GM23248 (cell line): ENCODE measurements at regions not wholly inside any gene's neighbourhood (a gene's known extent, or its start where the extent isn't known, plus 50 kb on each side); places are given as distances from the start of the nearest gene placed in this dataset.

Experiments used
- DNase-seq: peaks from one replicate; pipeline ENCODE4 v3.0.0-alpha.2; 2015
- H2AFZ ChIP-seq: fragments of 200-600 bp; sonication (generic); 2 replicates; pipeline ENCODE4 v1.6.1; 2016; ENCODE audit warnings: antibody characterized with exemption
- H3F3A ChIP-seq: fragments of 200-600 bp; sonication (generic); 2 replicates; pipeline ENCODE4 v1.6.1; 2016; ENCODE audit warnings: mild to moderate bottlenecking, antibody characterized with exemption, mixed run types; ENCODE audit not compliant: insufficient read depth
- H3K27ac ChIP-seq: fragments of 200-600 bp; sonication (generic); 2 replicates; pipeline ENCODE4 v1.5.1; 2016; ENCODE audit warnings: mild to moderate bottlenecking
- H3K27me3 ChIP-seq: fragments of 200-600 bp; sonication (generic); replicated peaks from 2 replicates; pipeline ENCODE4 v1.6.1; 2016; ENCODE audit warnings: mild to moderate bottlenecking; ENCODE audit not compliant: insufficient read depth
- H3K36me3 ChIP-seq: fragments of 200-600 bp; sonication (generic); 2 replicates; pipeline ENCODE4 v1.6.1; 2016; ENCODE audit warnings: low read depth, mild to moderate bottlenecking
- H3K4me1 ChIP-seq: fragments of 200-600 bp; sonication (generic); 2 replicates; pipeline ENCODE4 v1.6.1; 2016; ENCODE audit warnings: mild to moderate bottlenecking; ENCODE audit not compliant: insufficient read depth
- H3K4me2 ChIP-seq: fragments of 200-600 bp; sonication (generic); one replicate; pipeline ENCODE4 v1.6.1; 2016; ENCODE audit warnings: mild to moderate bottlenecking; ENCODE audit not compliant: unreplicated experiment
- H3K4me3 ChIP-seq: fragments of 200-600 bp; sonication (generic); 2 replicates; pipeline ENCODE4 v1.5.1; 2016; ENCODE audit warnings: mild to moderate bottlenecking
- H3K79me2 ChIP-seq: fragments of 200-600 bp; sonication (generic); 2 replicates; pipeline ENCODE4 v1.6.1; 2016; ENCODE audit warnings: mild to moderate bottlenecking; ENCODE audit not compliant: insufficient read depth
- H3K9ac ChIP-seq: fragments of 200-600 bp; sonication (generic); 2 replicates; pipeline ENCODE4 v1.6.1; 2016; ENCODE audit warnings: mild to moderate bottlenecking
- H3K9me2 ChIP-seq: fragments of 200-600 bp; sonication (generic); 2 replicates; pipeline ENCODE4 v1.6.1; 2016; ENCODE audit warnings: mixed run types, mild to moderate bottlenecking, moderate library complexity; ENCODE audit not compliant: insufficient read depth
- H3K9me3 ChIP-seq: fragments of 200-600 bp; sonication (generic); one replicate; pipeline ENCODE4 v1.6.1; 2017; ENCODE audit warnings: low read depth
- H4K20me1 ChIP-seq: fragments of 200-600 bp; sonication (generic); 2 replicates; pipeline ENCODE4 v1.6.0; 2016; ENCODE audit not compliant: insufficient read depth
- EZH2 ChIP-seq: fragments of 200-600 bp; sonication (generic); IDR thresholded peaks from 2 replicates; pipeline ENCODE4 v1.6.1; 2018; ENCODE audit warnings: antibody characterized with exemption, mild to moderate bottlenecking; ENCODE audit not compliant: insufficient read depth, poor library complexity, severe bottlenecking
- EZH2phosphoT487 ChIP-seq: fragments of 200-600 bp; sonication (generic); IDR thresholded peaks from 2 replicates; pipeline ENCODE4 v1.6.1; 2018; ENCODE audit warnings: antibody characterized with exemption, moderate library complexity, mild to moderate bottlenecking, low read depth; ENCODE audit not compliant: insufficient read depth
- WGBS, 2 experiments: methylation state at CpG; one replicate each; pipeline ENCODE4 v1.1.6; 2015 to 2017; ENCODE audit warnings: low lambda C conversion rate in 2 of 2, low coverage in 1 of 2; ENCODE audit errors: missing lambda C conversion rate in 2 of 2; 5-methylcytosine and 5-hydroxymethylcytosine counted together
- in situ Hi-C: fragments of 300-500 bp; cut with MboI; formaldehyde crosslinking; loops from 2 replicates; pipeline ENCODE4 v1.15.0; 2020

- DNase-seq = peak; percentile 31
- no peak overlapping the region for H3K9ac ChIP-seq
- H3K36me3 ChIP-seq = no peaks in the 10 kb centered on the region
- H3F3A ChIP-seq = peaks cover 6% of the 10 kb centered on the region; the same call in 1 of the 2 replicates
- no peak overlapping the region for H2AFZ ChIP-seq
- no peaks in the 10 kb centered on the region for H3K79me2 ChIP-seq
- TF ChIP-seq EZH2phosphoT487 (no peak), EZH2 (no peak)
- in situ Hi-C loops = no loop called here
- H3K27ac ChIP-seq = no peak overlapping the region
- WGBS, 2 experiments = 4 to 6% methylated on average over 1 of the region's 1 CpG
- H3K27me3 ChIP-seq = no peaks in the 10 kb centered on the region
- no peaks in the 10 kb centered on the region for H3K9me3 ChIP-seq
- H3K9me2 ChIP-seq = no peaks in the 10 kb centered on the region
- H3K4me3 ChIP-seq = no peak overlapping the region
- H3K4me2 ChIP-seq = no peak overlapping the region
- H4K20me1 ChIP-seq = no peaks in the 10 kb centered on the region
- H3K4me1 ChIP-seq = peaks cover 8% of the 10 kb centered on the region; the same call in 1 of the 2 replicates
Measured at GRCh38 chr1:59179673-59180072, 117.2 kb upstream of the FGGY start.

GRCh38 chr1:59180735-59181134 lies 116.2 kb upstream of the FGGY start:
- Histone ChIP-seq H4K20me1 (no peaks in the 10 kb centered on the region), H2AFZ (no peak overlapping the region), H3K36me3 (no peaks in the 10 kb centered on the region), H3K4me3 (no peak overlapping the region), H3K27me3 (no peaks in the 10 kb centered on the region), H3K9me2 (no peaks in the 10 kb centered on the region), H3K79me2 (no peaks in the 10 kb centered on the region), H3K4me2 (no peak overlapping the region), H3K9me3 (no peaks in the 10 kb centered on the region), H3F3A (no peaks in the 10 kb centered on the region), H3K9ac (no peak overlapping the region), H3K27ac (no peak overlapping the region), H3K4me1 (peaks cover 7% of the 10 kb centered on the region; the same call in 1 of the 2 replicates)
- 21 to 28% methylated on average over 2 of the region's 2 CpGs for WGBS, 2 experiments
- TF ChIP-seq EZH2 = no peak
- no peak for DNase-seq
- in situ Hi-C loops = no loop called here

DNA sequence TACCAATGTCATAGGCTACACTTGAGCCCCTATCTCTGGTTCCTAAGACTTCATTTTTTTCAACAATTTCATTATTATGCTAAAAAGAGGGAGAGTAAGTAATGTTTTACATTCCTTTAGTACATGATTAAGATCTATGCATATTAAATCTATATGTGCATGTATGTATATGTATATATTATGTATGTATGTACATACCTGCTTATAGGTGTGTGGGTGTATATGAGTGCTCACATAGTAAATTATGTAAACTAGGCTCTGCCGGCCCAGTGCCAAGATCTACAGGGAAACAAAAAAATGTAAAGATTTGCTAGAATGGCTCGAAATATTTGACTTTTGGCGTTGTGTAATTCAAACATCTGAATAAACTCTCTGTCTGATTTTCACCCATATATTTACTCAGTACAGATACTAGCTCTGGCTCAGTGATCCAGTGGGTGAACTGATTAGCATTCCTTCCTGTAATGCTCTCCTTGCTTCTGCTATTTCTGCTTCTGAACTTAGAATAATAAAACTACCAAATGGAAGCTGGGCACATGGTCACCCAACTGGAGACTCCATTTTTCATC lies 113.1 kb upstream of the FGGY start:
- no peaks in the 10 kb centered on the region for H3K79me2 ChIP-seq
- no peak overlapping the region for H2AFZ ChIP-seq
- in situ Hi-C loops = no loop called here
- TF ChIP-seq EZH2phosphoT487 = no peak
- no peak for TF ChIP-seq EZH2
- 0 out of 2 replicates have a peak, but pooled peaks cover 10% of the 10 kb centered on the region for H3F3A ChIP-seq
- no peaks in the 10 kb centered on the region for H3K36me3 ChIP-seq
- no peak for DNase-seq
- peaks cover 16% of the 10 kb centered on the region for H3K4me1 ChIP-seq
- H3K9ac ChIP-seq = no peak overlapping the region
- H4K20me1 ChIP-seq = no peaks in the 10 kb centered on the region
- no peaks in the 10 kb centered on the region for H3K9me2 ChIP-seq
- no peak overlapping the region for H3K4me2 ChIP-seq
- WGBS, 2 experiments = 79 to 89% methylated on average over 3 of the region's 3 CpGs
- no peaks in the 10 kb centered on the region for H3K27me3 ChIP-seq
- H3K27ac ChIP-seq = no peak overlapping the region
- no peak overlapping the region for H3K4me3 ChIP-seq
- no peaks in the 10 kb centered on the region for H3K9me3 ChIP-seq

DNA sequence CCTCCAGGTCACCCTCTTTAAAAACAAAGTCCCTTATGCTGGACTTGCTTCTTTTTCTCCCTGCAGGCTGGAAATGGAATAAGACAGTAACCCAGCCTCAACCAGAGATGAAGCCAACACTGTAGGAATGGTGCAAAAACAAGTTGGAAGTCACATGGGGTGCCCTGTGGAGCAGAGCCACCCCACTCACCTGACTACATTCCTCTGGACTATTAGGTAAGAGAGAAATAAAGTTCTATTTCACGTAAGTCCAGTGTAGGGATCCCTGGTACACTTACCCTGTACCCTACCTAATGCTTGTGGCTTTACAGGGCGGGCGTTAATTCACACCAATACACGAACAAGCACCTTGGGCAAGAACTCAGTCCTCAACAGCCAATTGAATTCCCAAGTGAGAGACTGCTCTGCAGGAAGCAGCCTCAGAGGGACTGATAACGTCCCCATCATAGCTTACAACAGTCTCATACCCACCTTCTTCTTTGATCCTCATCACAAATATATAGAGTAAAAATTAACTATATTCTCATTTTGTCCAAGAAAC lies 112.5 kb upstream of the FGGY start:
- WGBS, 2 experiments = 92 to 95% methylated on average over 5 of the region's 5 CpGs
- no peak for DNase-seq
- Histone ChIP-seq H3K4me1 (peaks cover 12% of the 10 kb centered on the region), H3K9me2 (no peaks in the 10 kb centered on the region), H2AFZ (no peak overlapping the region), H3K9ac (no peak overlapping the region), H3K27me3 (no peaks in the 10 kb centered on the region), H3F3A (0 out of 2 replicates have a peak, but pooled peaks cover 10% of the 10 kb centered on the region), H3K79me2 (no peaks in the 10 kb centered on the region), H3K27ac (no peak overlapping the region), H3K4me2 (no peak overlapping the region), H3K4me3 (no peak overlapping the region), H3K36me3 (no peaks in the 10 kb centered on the region), H3K9me3 (no peaks in the 10 kb centered on the region), H4K20me1 (no peaks in the 10 kb centered on the region)
- TF ChIP-seq EZH2phosphoT487 (no peak), EZH2 (no peak)
- in situ Hi-C loops = no loop called here
